ENCODE measurements at regions not wholly inside any gene's neighbourhood (a gene's known extent, or its start where the extent isn't known, plus 50 kb on each side); places are given as distances from the start of the nearest gene placed in this dataset.

DNA sequence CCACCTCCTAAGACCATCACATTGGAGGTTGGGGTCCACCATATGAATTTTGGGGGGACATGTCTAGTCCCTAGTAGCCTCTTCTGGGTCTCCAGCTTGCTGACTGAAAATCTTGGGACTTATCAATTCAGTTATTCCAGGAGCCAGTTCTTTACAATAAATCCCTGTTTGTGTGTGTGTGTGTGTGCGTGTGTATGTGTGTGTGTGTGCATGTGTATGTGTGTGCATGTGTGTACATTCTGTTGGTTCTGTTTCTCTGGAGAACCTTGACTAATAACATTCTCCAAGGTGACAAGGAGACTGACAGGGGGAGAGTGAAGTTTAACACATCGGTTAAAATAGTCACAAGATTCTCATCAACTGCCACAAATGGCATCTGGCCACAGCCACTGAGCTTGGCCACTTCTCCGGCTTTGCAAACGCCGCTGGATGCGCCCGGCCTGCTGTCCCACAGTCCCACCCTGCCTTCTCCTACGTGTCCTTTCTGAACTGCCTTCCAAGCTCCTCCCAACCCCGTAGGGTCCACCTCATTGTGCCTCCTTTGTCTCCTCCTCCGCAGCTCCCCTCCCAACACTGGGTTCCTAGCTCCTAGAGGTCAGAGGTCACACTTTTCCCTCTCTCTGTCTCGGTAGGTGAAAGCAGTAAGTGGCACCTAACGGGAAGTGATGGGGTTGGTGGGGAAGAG, 88.1 kb upstream of the DIO3 start:
- TF ChIP-seq, protein P1, sequence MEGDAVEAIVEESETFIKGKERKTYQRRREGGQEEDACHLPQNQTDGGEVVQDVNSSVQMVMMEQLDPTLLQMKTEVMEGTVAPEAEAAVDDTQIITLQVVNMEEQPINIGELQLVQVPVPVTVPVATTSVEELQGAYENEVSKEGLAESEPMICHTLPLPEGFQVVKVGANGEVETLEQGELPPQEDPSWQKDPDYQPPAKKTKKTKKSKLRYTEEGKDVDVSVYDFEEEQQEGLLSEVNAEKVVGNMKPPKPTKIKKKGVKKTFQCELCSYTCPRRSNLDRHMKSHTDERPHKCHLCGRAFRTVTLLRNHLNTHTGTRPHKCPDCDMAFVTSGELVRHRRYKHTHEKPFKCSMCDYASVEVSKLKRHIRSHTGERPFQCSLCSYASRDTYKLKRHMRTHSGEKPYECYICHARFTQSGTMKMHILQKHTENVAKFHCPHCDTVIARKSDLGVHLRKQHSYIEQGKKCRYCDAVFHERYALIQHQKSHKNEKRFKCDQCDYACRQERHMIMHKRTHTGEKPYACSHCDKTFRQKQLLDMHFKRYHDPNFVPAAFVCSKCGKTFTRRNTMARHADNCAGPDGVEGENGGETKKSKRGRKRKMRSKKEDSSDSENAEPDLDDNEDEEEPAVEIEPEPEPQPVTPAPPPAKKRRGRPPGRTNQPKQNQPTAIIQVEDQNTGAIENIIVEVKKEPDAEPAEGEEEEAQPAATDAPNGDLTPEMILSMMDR (IDR thresholded peaks at IDR 0.05; ENCODE audit: borderline replicate concordance) = no peak
- DNase-seq = no peak
- no peaks in the 10 kb centered on the region for H3K9me3 ChIP-seq (replicated peaks)
- no peak overlapping the region for H3K4me3 ChIP-seq
- intact Hi-C loops (cut with micrococcal nuclease) = no loop called here
- H3K27me3 ChIP-seq (ENCODE audit: low read depth) = peaks cover 65% of the 10 kb centered on the region
- no peaks in the 10 kb centered on the region for H3K36me3 ChIP-seq
- H3K27ac ChIP-seq (replicated peaks) = no peak overlapping the region
- H3K4me1 ChIP-seq = no peaks in the 10 kb centered on the region

GRCh38 chr14:101473795-101474562, 87.3 kb upstream of the DIO3 start:
- H3K27ac ChIP-seq (replicated peaks) = no peak overlapping the region
- no peaks in the 10 kb centered on the region for H3K36me3 ChIP-seq
- no peak for DNase-seq
- peaks cover 64% of the 10 kb centered on the region for H3K27me3 ChIP-seq (ENCODE audit: low read depth)
- intact Hi-C loops (cut with micrococcal nuclease) = no loop called here
- no peaks in the 10 kb centered on the region for H3K9me3 ChIP-seq (replicated peaks)
- TF ChIP-seq, protein P1 (IDR thresholded peaks at IDR 0.05; ENCODE audit: borderline replicate concordance) = no peak
- H3K4me1 ChIP-seq = no peaks in the 10 kb centered on the region
- H3K4me3 ChIP-seq = no peak overlapping the region

- H3K27ac ChIP-seq (replicated peaks) = no peak overlapping the region
- no peak overlapping the region for H3K4me3 ChIP-seq
- intact Hi-C loops (cut with micrococcal nuclease) = no loop called here
- DNase-seq = no peak
- H3K9me3 ChIP-seq (replicated peaks) = no peaks in the 10 kb centered on the region
- TF ChIP-seq, protein P1 (IDR thresholded peaks at IDR 0.05; ENCODE audit: borderline replicate concordance) = no peak
- no peaks in the 10 kb centered on the region for H3K4me1 ChIP-seq
- H3K36me3 ChIP-seq = no peaks in the 10 kb centered on the region
- H3K27me3 ChIP-seq (ENCODE audit: low read depth) = peaks cover 63% of the 10 kb centered on the region
Measured at GRCh38 chr14:101474563-101475455, 86.5 kb upstream of the DIO3 start.

DNA sequence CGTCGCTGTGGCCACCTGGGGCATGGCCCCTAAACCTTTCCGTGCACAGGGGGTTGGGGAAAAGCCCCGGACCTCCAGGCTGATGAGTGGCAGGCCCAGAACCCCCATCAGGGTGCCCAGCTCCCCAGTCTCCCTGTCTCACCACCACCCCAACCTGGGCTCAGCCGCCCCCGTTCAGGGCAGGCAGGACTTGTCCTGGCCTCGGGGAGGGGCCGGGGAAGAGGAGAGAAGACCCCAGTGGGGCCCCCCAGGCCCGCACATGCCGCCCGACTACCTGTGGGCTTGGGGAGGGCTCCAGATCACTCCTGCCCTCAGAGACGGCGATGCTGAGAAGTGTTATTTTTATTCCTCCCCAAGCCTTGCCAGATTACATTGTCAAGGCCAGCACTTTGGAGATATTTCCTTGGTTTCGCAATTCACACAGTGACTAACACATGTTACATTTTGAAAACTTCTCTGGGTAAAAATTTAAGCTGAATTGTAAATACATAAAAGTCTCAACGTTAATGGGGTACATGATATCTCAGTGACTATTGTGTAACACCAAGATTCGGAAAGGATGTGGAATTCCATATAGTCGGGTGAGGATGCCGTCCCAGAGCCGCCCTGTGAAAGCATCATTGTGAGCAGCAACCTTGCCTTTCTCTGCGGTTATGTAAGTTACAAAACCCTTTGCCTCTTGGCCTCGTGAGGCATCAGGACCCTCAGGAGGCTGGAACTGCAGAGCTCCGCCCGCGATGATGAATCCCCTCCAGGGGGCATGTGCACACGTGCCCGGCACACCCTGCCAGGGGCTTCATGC, 85.6 kb upstream of the DIO3 start:
- DNase-seq = no peak
- Histone ChIP-seq H3K4me3 (no peak overlapping the region), H3K27ac (replicated peaks) (peak overlapping the region; percentile 50), H3K9me3 (replicated peaks) (no peaks in the 10 kb centered on the region), H3K4me1 (no peaks in the 10 kb centered on the region), H3K36me3 (no peaks in the 10 kb centered on the region), H3K27me3 (ENCODE audit: low read depth) (peaks cover 71% of the 10 kb centered on the region)
- intact Hi-C loops (cut with micrococcal nuclease) = no loop called here
- TF ChIP-seq, protein P1 (IDR thresholded peaks at IDR 0.05; ENCODE audit: borderline replicate concordance) = no peak
